Central memory CD4-positive, alpha-beta T cell (primary cell): ENCODE measurements at regions not wholly inside any gene's neighbourhood (a gene's known extent, or its start where the extent isn't known, plus 50 kb on each side); places are given as distances from the start of the nearest gene placed in this dataset.
A peak's percentile ranks its signal among the peaks of the same experiment; 100 is the strongest.
"Not testable (repeated sequence)": the region's sequence is repeated elsewhere in the genome, so short reads cannot be mapped to it uniquely, and the experiment has no call there.

ENCODE experiments used
- DNase-seq: peaks from one replicate; pipeline ENCODE4 v3.0.0; 2022

- DNase-seq = no peak
Measured at GRCh38 chr12:4822572-4822971, 87.1 kb upstream of the KCNA1 start.

DNA sequence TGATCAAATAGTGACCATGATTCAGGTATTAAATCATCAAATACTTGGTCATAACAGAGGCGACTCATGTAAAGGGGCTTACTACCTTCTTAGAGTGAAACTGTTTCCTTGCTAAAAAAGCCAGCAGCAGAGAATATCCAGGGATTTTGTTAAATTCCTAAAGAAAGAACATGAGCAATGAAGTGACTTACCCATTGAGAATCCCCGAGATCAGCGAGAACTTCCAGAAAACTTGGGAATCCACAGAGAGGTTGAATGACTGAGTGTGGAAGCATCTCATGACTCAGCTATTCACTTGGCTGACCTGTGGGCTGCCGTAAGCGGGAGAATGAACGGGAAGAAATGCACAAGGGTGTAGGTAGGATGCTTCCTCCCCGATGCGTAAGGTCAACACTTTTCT lies 85.3 kb upstream of the KCNA1 start:
- no peak for DNase-seq

DNA sequence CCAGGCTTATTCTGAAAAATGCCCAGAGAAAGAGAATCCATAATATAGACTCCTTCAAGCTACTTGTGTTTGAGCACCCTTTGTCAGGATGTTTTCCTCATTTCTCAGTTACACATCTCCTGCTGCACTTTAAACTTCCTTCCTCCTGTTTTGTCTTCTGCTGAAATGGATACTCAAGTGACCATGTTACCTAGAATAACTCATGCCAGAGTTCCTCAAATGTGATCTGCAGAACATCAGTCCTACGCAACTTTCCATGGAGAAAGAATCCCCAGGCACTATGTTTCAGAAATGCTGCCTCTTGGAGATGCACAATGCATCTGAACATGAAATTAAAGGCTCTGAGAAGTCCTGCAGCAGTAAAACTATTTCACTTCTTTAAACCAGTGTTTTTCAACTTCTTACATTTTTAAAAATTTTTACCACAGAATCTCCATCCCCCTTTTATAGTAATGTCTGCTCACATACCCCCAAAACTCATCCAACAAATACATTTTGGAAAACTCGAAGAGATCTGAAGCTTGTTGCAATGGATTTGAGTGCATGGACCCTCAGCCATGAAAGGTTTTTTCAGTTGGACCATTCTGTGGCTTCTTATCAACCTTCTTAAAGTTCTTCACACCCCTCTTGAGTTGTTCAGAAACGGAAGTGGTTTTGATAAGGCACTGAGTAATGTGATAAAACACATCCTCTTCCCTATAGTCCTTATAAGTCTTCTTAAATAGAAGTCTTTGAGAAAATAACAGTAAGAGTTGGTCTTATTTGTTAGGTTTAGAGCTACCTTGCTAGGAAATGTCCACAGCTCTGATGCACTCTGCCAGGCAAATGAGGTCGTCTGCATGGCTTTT lies 84.5 kb upstream of the KCNA1 start:
- DNase-seq = peak; percentile 21

DNA sequence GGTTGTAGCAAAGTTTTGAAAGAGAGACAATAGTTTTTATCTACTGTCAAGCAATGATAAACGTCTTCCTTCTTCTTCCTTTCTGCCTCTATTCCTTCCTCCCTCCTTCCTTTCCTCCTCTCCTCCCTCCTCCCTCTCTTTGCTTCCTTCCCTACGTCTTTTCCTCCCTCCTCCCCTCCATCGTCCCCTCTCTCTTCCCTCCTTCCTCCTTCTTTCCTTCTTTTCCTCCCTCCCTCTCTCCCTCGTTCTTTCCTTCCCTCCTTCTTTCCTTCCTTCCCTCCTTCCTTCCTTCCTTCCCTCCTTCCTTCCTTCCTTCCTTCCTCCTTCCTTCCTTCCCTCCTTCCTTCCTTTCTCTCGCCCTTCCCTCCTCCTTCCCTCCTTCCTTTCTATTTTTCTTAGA lies 82.8 kb upstream of the KCNA1 start:
- DNase-seq = no peak

DNA sequence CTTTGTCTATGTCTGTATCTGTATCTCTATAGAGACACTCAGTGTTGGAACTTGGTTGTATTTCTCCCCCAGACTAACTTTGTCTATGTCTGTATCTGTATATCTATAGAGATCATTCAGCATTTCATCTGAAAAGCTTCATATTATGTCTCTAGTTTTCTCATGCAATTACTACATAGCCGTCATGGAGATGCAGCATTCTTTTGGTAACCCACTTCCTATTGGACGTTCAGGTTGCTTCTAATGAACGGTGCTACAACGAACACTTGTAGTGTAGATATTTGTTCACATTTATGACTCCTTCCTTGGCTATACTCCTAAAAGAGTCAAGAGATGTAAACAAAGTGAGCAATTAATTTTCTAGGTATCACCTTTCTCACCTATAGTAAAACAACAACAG lies 81.5 kb upstream of the KCNA1 start:
- DNase-seq = no peak

- peak; percentile 60 for DNase-seq
Measured at GRCh38 chr12:4829161-4829792, 80.4 kb upstream of the KCNA1 start.

DNA sequence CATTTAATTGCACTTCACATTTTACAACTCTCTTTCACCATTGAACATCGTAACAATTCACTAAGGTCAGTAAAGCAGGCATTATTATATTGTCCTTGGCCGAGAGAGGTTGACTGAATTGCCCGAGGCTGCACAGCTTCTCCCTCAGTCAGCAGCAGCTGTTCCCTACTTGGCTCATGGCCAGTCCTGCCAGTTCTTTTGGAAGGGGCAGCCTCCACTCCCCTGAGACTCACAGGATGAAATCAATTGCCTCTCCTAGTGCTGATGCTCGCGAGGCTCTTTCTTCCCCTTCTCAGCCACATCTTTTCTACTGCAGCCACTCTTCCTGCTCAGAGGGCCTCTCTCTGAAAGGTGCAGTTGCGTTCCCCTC lies 79.9 kb upstream of the KCNA1 start:
- no peak for DNase-seq

- no peak for DNase-seq
Measured at GRCh38 chr12:4830556-4831210, 79.0 kb upstream of the KCNA1 start.

DNA sequence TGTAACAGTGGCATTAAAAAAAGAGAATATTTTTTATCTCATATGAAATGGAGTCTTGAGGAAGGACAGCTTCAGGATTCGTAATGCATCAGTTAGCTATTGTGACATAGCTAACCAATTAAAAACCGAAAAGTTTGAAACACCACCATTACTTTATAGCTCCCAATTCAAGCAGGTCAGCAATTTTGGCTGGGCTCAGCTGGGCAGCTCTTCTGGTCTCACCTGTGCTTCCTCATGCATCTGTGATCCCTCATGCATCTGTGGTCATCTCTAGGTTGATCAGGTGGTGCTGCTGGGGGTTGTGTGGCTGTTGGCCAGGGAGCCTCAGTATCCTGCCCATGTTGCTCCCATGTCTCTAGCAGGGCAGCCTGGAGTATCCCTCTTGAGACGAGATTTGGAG lies 76.7 kb upstream of the KCNA1 start:
- DNase-seq = no peak

GRCh38 chr12:4833524-4833923 lies 76.2 kb upstream of the KCNA1 start:
- DNase-seq = no peak

DNA sequence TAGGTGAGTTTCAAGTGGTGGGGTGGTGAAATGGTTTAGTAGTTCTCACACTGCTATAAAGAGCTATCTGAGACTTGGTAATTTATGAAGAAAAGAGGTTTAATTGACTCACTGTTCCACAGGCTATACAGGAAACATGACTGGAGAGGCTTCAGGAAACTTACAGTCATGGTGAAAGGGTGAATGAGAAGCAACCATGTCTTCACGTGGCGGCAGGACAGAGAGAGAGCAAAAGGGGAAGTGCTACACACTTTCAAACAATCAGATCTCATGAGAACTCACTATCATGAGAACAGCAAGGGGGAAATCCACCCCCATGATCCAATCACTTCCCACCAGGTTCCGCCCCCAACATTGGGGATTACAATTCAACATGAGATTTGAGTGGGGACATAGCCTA lies 67.3 kb upstream of the KCNA1 start:
- DNase-seq = not testable (repeated sequence)

DNA sequence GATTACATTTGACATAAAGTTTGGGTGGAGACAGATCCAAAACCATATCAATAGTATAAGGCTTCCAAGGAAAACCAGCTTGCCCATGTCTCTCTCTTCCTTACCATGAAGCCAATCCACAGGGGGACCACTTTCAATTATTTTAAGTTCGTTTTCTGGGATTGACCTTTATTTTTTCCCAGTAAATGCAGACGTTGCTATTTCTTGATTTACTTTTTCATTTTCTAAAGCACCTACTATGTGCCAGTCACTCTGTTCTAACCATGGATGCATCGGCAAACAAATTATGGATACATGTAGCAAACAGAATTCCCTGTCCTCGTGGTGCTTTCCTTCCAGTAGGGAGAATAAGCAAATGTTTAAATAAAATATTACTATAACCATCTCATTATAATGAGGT lies 65.8 kb upstream of the KCNA1 start:
- no peak for DNase-seq

GRCh38 chr12:4847713-4848112 lies 62.0 kb upstream of the KCNA1 start:
- no peak for DNase-seq

- no peak for DNase-seq
Measured at GRCh38 chr12:4849115-4849541, 60.6 kb upstream of the KCNA1 start.

DNA sequence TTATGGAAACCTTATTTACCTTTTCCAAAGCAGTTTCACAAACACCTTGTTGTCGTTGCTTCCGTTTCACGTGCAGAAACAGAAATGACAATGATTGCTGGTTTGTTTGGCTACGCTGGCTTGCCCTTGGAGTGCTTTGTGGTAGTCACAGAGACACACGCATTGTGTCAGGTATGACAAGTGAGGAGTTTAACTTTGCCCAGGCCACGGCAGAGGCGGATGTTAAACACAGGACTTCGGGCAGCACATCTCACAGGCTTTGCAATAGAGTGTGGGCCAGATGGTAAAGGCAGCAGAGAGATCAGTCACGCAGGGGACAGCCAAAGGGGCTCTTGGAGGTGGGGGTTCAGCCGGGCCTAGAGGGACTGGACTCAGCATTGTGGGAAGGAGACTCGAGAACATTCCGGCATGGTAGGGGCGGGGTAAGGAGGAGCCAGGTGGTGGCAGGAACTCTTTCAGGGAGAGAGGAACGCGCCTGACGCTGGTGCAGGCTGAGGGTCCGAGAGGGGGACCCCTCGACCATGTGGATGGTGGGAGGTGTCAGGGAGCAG lies 59.8 kb upstream of the KCNA1 start:
- no peak for DNase-seq

- no peak for DNase-seq
Measured at GRCh38 chr12:4850857-4851380, 58.8 kb upstream of the KCNA1 start.

DNA sequence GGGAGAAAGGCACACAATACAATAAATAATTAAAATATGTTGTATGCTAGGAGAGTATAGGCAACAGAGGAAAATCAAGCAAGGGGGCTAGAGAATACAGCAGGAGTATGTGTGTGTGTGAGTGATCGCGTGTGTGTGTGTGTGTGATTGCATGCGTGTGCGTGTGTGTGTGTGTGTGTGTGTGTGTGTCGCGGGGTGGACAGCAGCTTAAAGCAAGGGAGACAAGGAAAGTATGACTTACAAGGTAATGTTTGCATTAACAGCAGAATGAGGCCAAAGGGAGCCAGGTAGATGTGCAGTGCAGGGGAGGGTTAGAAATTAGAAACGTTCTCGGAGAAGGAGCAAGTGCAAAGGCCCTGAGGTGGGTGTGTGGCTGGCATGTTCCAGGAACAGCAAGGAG lies 57.4 kb upstream of the KCNA1 start:
- no peak for DNase-seq

DNA sequence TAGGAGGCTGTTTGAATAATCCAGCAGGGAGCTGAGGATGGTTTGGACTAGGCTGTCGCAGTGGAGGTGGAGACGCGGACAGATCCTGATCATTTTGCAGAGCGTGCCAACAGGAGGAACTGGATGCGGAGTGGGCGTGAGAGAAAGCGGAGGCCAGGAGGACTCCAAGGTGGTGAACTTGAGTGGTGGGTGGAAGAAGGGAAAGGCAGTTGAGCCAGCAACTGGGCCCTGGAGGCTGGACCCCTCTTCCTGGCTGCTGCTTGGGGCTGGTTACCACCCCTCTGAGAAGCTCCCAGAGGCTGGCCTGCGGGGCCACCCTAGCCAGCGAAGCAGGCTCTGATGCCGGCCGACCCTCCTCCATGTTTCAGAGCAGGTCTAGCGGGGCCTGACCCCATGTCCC lies 56.8 kb upstream of the KCNA1 start:
- DNase-seq = no peak

DNA sequence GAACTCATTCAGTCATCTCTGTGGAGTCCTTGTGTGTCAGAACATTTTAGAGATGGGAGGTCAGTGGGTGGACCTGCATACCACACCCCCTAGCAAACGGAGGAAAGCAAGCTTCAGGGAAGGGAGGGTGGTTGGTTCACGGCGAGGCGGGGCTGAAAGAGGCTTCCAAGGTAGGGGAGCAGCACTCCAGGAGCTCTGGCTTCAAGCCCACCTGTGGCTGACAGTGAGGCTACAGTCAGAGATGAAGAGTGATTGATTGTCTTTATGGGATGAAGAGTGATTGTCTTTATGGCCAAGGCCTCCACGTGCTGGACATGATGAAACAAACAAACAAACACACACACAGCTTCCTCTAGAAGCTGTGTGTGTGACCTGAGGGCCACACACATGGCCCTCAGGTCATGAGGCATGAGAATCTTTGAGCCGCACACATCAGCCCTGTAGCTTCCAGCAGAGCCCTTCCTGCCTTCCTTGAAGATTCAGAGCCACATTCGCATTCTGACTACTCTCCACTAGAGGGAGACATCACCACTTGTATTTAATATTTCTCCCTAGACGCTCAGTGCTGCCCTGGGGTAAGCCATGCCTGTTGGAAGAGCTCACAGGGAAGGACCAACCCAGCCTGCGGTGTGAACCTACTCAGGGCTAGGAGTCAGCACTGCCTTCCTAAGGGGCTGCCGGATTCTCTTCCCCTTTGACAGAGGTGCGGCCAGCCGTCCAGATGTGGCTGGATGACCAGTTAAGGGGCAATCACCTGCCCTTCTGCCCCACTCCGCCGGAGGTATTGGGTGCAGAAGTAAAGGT lies 54.4 kb upstream of the KCNA1 start:
- peak; percentile 41 for DNase-seq

- DNase-seq = no peak
Measured at GRCh38 chr12:4856596-4856995, 53.1 kb upstream of the KCNA1 start.

- DNase-seq = peak; percentile 47
Measured at GRCh38 chr12:4857472-4858291, 52.0 kb upstream of the KCNA1 start.

GRCh38 chr12:4858386-4858785 lies 51.3 kb upstream of the KCNA1 start:
- DNase-seq = no peak
